ENCODE measurements at regions not wholly inside any gene's neighbourhood (a gene's known extent, or its start where the extent isn't known, plus 50 kb on each side); places are given as distances from the start of the nearest gene placed in this dataset.

GRCh38 chr10:3584926-3585784, 199.9 kb downstream of the KLF6 start:
- TF ChIP-seq CTCF (conservative IDR thresholded peaks at IDR 0.05; ENCODE audit: low read depth, low read length) (no peak), EZH2 (IDR thresholded peaks at IDR 0.05; ENCODE audit: low read length, unreplicated experiment) (no peak)

Measured in PC-3 (cell line).